ENCODE measurements at regions not wholly inside any gene's neighbourhood (a gene's known extent, or its start where the extent isn't known, plus 50 kb on each side); places are given as distances from the start of the nearest gene placed in this dataset.

- DNase-seq (ENCODE audit: low read depth) (peak; percentile 84), FAIRE-seq (no peak)
- Mint-ChIP-seq H3K4me3 (ENCODE audit: unreplicated experiment) (peak overlapping the region; percentile 31), H3K36me3 (ENCODE audit: low read depth, unreplicated experiment) (no peaks in the 10 kb centered on the region), H3K4me1 (ENCODE audit: low read depth, unreplicated experiment) (peaks cover 27% of the 10 kb centered on the region), H3K27ac (ENCODE audit: unreplicated experiment) (peak overlapping the region; percentile 8), H3K9me3 (ENCODE audit: unreplicated experiment) (no peaks in the 10 kb centered on the region), H3K27me3 (ENCODE audit: low read depth, unreplicated experiment) (peaks cover 11% of the 10 kb centered on the region)
- no peak overlapping the region for H3K27ac ChIP-seq (ENCODE audit: low read depth, low read length)
- H3K4me1 ChIP-seq (ENCODE audit: insufficient read depth, low read length): peaks cover 52% of the 10 kb centered on the region
- H3K4me3 ChIP-seq (ENCODE audit: insufficient read depth, low read depth, low read length): no peak overlapping the region
- H3K9me3 ChIP-seq (ENCODE audit: insufficient read depth, low read depth, low read length): peaks cover 6% of the 10 kb centered on the region
- peaks cover 81% of the 10 kb centered on the region for H4K20me1 ChIP-seq (ENCODE audit: insufficient read depth, low read length)
- H3K36me3 ChIP-seq (ENCODE audit: insufficient read depth, low read length): no peaks in the 10 kb centered on the region
- no peaks in the 10 kb centered on the region for H3K79me2 ChIP-seq (ENCODE audit: insufficient read depth, low read length)
- no peaks in the 10 kb centered on the region for H3K27me3 ChIP-seq (ENCODE audit: insufficient read depth, low read length)
- no peak overlapping the region for H2AFZ ChIP-seq (ENCODE audit: low read depth, low read length)
- H3K4me2 ChIP-seq (ENCODE audit: low read length): peak overlapping the region; percentile 40
- H3K9ac ChIP-seq (ENCODE audit: low read length): no peak overlapping the region
- no peak for TF ChIP-seq EZH2 (IDR thresholded peaks at IDR 0.05; ENCODE audit: insufficient read depth, low read length)
- TF ChIP-seq CTCF (IDR thresholded peaks at IDR 0.05; ENCODE audit: insufficient read depth, low read depth, low read length): peak; percentile 54
Observed at GRCh38 chr16:85330694-85331188, 218.5 kb upstream of the CIBAR2 start.

- Histone ChIP-seq H3K4me2 (ENCODE audit: low read length) (no peak overlapping the region), H3K79me2 (ENCODE audit: insufficient read depth, low read length) (no peaks in the 10 kb centered on the region), H2AFZ (ENCODE audit: low read depth, low read length) (no peak overlapping the region), H3K27me3 (ENCODE audit: insufficient read depth, low read length) (no peaks in the 10 kb centered on the region), H3K9ac (ENCODE audit: low read length) (no peak overlapping the region), H3K4me3 (ENCODE audit: insufficient read depth, low read depth, low read length) (no peak overlapping the region), H3K9me3 (ENCODE audit: insufficient read depth, low read depth, low read length) (peaks cover 6% of the 10 kb centered on the region), H4K20me1 (ENCODE audit: insufficient read depth, low read length) (peaks cover 84% of the 10 kb centered on the region), H3K4me1 (ENCODE audit: insufficient read depth, low read length) (peaks cover 44% of the 10 kb centered on the region), H3K36me3 (ENCODE audit: insufficient read depth, low read length) (no peaks in the 10 kb centered on the region), H3K27ac (ENCODE audit: low read depth, low read length) (no peak overlapping the region)
- H3K27ac Mint-ChIP-seq (ENCODE audit: unreplicated experiment): no peak overlapping the region
- no peak overlapping the region for H3K4me3 Mint-ChIP-seq (ENCODE audit: unreplicated experiment)
- TF ChIP-seq EZH2 (IDR thresholded peaks at IDR 0.05; ENCODE audit: insufficient read depth, low read length) (no peak), CTCF (IDR thresholded peaks at IDR 0.05; ENCODE audit: insufficient read depth, low read depth, low read length) (no peak)
- no peak for FAIRE-seq
- peaks cover 29% of the 10 kb centered on the region for H3K4me1 Mint-ChIP-seq (ENCODE audit: low read depth, unreplicated experiment)
- H3K36me3 Mint-ChIP-seq (ENCODE audit: low read depth, unreplicated experiment): no peaks in the 10 kb centered on the region
- peaks cover 14% of the 10 kb centered on the region for H3K27me3 Mint-ChIP-seq (ENCODE audit: low read depth, unreplicated experiment)
- no peaks in the 10 kb centered on the region for H3K9me3 Mint-ChIP-seq (ENCODE audit: unreplicated experiment)
- no peak for DNase-seq (ENCODE audit: low read depth)
Observed at GRCh38 chr16:85331688-85332087, 219.4 kb upstream of the CIBAR2 start.

DNA sequence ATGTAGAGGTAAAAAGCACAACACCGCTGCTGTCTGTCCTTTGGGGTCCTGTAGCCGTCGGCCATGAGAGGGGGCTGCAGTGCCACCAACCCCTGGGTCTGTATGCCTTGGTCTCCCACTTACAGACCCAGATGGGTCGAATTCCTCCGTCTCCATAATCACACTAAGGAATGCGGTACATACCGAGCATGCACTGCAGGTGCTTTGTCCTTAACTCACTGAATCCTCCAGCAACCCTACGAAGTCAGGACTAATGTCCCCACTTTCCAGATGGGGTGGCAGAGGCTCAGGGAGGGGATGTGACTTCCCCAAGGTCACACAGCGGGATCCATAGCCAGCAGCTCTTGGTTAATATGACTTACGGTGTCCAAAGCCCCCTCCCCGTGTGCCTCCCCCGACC is 219.9 kb upstream of the CIBAR2 start:
- FAIRE-seq (no peak), DNase-seq (ENCODE audit: low read depth) (no peak)
- H3K9me3 ChIP-seq (ENCODE audit: insufficient read depth, low read depth, low read length): peaks cover 6% of the 10 kb centered on the region
- H3K9ac ChIP-seq (ENCODE audit: low read length): no peak overlapping the region
- H2AFZ ChIP-seq (ENCODE audit: low read depth, low read length): no peak overlapping the region
- H3K79me2 ChIP-seq (ENCODE audit: insufficient read depth, low read length): no peaks in the 10 kb centered on the region
- H4K20me1 ChIP-seq (ENCODE audit: insufficient read depth, low read length): peaks cover 83% of the 10 kb centered on the region
- Mint-ChIP-seq H3K4me3 (ENCODE audit: unreplicated experiment) (no peak overlapping the region), H3K9me3 (ENCODE audit: unreplicated experiment) (no peaks in the 10 kb centered on the region), H3K36me3 (ENCODE audit: low read depth, unreplicated experiment) (no peaks in the 10 kb centered on the region), H3K4me1 (ENCODE audit: low read depth, unreplicated experiment) (peaks cover 30% of the 10 kb centered on the region), H3K27me3 (ENCODE audit: low read depth, unreplicated experiment) (peaks cover 14% of the 10 kb centered on the region), H3K27ac (ENCODE audit: unreplicated experiment) (no peak overlapping the region)
- no peaks in the 10 kb centered on the region for H3K36me3 ChIP-seq (ENCODE audit: insufficient read depth, low read length)
- H3K4me1 ChIP-seq (ENCODE audit: insufficient read depth, low read length): peaks cover 44% of the 10 kb centered on the region
- TF ChIP-seq EZH2 (IDR thresholded peaks at IDR 0.05; ENCODE audit: insufficient read depth, low read length) (no peak), CTCF (IDR thresholded peaks at IDR 0.05; ENCODE audit: insufficient read depth, low read depth, low read length) (no peak)
- no peak overlapping the region for H3K4me2 ChIP-seq (ENCODE audit: low read length)
- no peak overlapping the region for H3K4me3 ChIP-seq (ENCODE audit: insufficient read depth, low read depth, low read length)
- no peak overlapping the region for H3K27ac ChIP-seq (ENCODE audit: low read depth, low read length)
- no peaks in the 10 kb centered on the region for H3K27me3 ChIP-seq (ENCODE audit: insufficient read depth, low read length)
